ENCODE measurements at regions not wholly inside any gene's neighbourhood (a gene's known extent, or its start where the extent isn't known, plus 50 kb on each side); places are given as distances from the start of the nearest gene placed in this dataset.
"Not testable (repeated sequence)": the region's sequence is repeated elsewhere in the genome, so short reads cannot be mapped to it uniquely, and the experiment has no call there.

GRCh38 chr7:42650701-42651100 is 261.2 kb downstream of the C7orf25 start:
- peaks cover 13% of the 10 kb centered on the region for H3K9me3 Mint-ChIP-seq
- peak overlapping the region in 1 of 3 experiments; percentile 20 for H3K27ac Mint-ChIP-seq
- no peaks in the 10 kb centered on the region for H3K36me3 Mint-ChIP-seq (ENCODE audit: low read depth)
- no peak for TF ChIP-seq CTCF (IDR thresholded peaks at IDR 0.05; ENCODE audit: unreplicated experiment in 3 of 3)
- no peaks in the 10 kb centered on the region for H3K27me3 Mint-ChIP-seq (ENCODE audit: low read depth)
- no peak overlapping the region for H3K4me3 Mint-ChIP-seq
- H3K4me1 Mint-ChIP-seq, result peaks cover 14% of the 10 kb centered on the region

DNA sequence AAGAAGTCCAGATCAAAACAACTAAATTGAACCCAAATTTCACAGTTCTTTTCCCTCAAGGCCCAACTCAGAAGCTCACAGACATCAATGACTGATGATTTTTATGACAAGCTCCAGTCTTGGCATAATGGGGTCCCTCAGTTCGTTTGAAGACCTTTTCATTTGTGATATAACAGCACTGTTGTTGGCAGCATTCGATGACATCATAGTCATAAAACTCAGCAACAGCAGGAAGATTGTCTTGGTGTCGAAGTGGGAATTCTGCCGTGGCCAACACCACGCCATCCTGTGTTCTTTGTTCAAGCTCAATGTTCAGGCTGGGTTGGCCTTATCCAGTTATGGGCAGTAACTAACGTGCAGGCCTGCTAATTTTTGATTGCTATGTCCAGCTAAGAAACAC is 261.7 kb downstream of the C7orf25 start:
- Mint-ChIP-seq H3K4me1 (peaks cover 14% of the 10 kb centered on the region), H3K9me3 (peaks cover 9% of the 10 kb centered on the region), H3K27ac (no peak overlapping the region), H3K36me3 (ENCODE audit: low read depth) (no peaks in the 10 kb centered on the region), H3K4me3 (no peak overlapping the region), H3K27me3 (ENCODE audit: low read depth) (no peaks in the 10 kb centered on the region)
- no peak for TF ChIP-seq CTCF (IDR thresholded peaks at IDR 0.05; ENCODE audit: unreplicated experiment in 3 of 3)

DNA sequence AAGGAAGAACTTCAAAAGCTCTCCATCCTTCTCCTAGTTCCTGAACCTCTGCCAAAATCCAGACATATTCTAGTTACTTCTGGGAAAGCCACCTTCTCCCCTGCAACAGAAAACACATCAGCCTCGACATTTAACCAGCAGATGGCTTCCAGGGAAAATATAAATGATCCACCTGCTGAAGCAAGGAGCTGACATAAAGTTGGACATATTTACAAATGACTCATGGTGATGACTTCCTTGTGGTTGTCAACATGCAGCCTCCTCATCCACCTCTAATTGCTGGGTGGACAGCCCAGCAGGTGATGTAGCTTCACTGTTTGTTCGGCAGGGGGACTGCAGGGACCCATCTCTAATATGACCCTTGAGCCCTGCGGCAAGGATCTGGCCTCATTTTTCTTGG is 266.0 kb downstream of the C7orf25 start:
- no peak overlapping the region for H3K4me3 Mint-ChIP-seq
- no peak for TF ChIP-seq CTCF (IDR thresholded peaks at IDR 0.05; ENCODE audit: unreplicated experiment in 3 of 3)
- peaks cover 2% of the 10 kb centered on the region for H3K9me3 Mint-ChIP-seq
- no peaks in the 10 kb centered on the region for H3K4me1 Mint-ChIP-seq
- H3K27ac Mint-ChIP-seq, result no peak overlapping the region
- no peaks in the 10 kb centered on the region for H3K36me3 Mint-ChIP-seq (ENCODE audit: low read depth)
- H3K27me3 Mint-ChIP-seq (ENCODE audit: low read depth), result no peaks in the 10 kb centered on the region

- peaks cover 2% of the 10 kb centered on the region for H3K9me3 Mint-ChIP-seq
- no peak for TF ChIP-seq CTCF (IDR thresholded peaks at IDR 0.05; ENCODE audit: unreplicated experiment in 3 of 3)
- no peak overlapping the region for H3K27ac Mint-ChIP-seq
- H3K27me3 Mint-ChIP-seq (ENCODE audit: low read depth), result no peaks in the 10 kb centered on the region
- H3K36me3 Mint-ChIP-seq (ENCODE audit: low read depth), result no peaks in the 10 kb centered on the region
- no peak overlapping the region for H3K4me3 Mint-ChIP-seq
- H3K4me1 Mint-ChIP-seq, result no peaks in the 10 kb centered on the region
These were observed 269.2 kb downstream of the C7orf25 start for GRCh38 chr7:42642699-42643098.

GRCh38 chr7:42639930-42640329 is 271.9 kb downstream of the C7orf25 start:
- Mint-ChIP-seq H3K4me3 (no peak overlapping the region), H3K4me1 (no peaks in the 10 kb centered on the region), H3K27me3 (ENCODE audit: low read depth) (no peaks in the 10 kb centered on the region), H3K27ac (no peak overlapping the region), H3K9me3 (peaks cover 5% of the 10 kb centered on the region), H3K36me3 (ENCODE audit: low read depth) (no peaks in the 10 kb centered on the region)
- TF ChIP-seq CTCF (IDR thresholded peaks at IDR 0.05; ENCODE audit: unreplicated experiment in 3 of 3), result no peak

DNA sequence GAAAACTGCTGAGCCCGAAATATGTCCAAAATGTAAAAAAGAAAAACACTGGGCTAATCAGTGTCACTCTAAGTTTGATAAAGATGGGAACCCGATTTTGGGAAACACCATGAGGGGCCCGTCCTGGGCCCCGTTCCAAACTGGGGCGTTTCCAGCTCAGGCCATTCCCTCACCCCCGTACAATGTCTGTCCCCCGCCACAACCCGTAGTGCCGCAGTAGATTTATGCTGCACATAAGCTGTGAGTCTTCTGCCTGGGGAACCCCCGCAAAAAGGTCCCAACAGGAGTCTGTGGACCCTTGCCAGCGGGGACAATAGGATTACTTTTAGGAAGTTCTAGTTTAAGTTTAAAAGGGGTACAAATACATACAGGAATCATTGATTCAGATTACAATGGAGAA is 275.5 kb downstream of the C7orf25 start:
- not testable (repeated sequence) for H3K27ac Mint-ChIP-seq; H3K9me3 Mint-ChIP-seq; H3K4me3 Mint-ChIP-seq; H3K27me3 Mint-ChIP-seq (ENCODE audit: low read depth); H3K36me3 Mint-ChIP-seq (ENCODE audit: low read depth); H3K4me1 Mint-ChIP-seq

Data from nephron (organoid).